MM.1S (cell line): ENCODE measurements at regions not wholly inside any gene's neighbourhood (a gene's known extent, or its start where the extent isn't known, plus 50 kb on each side); places are given as distances from the start of the nearest gene placed in this dataset.

Experiments
- CTCF ChIP-seq: fragments of 300-600 bp; sonication (generic); IDR thresholded peaks from 2 replicates; pipeline ENCODE4 v1.5.1; 2016; ENCODE audit warnings: antibody characterized with exemption, low read length, mixed read lengths
- EZH2phosphoT487 ChIP-seq: fragments of 300-600 bp; sonication (generic); IDR thresholded peaks from 2 replicates; pipeline ENCODE4 v1.6.1; 2018; ENCODE audit warnings: antibody characterized with exemption, low read length

GRCh38 chr1:5304702-5305101 lies 650.3 kb downstream of the AJAP1 start:
- no peak for TF ChIP-seq CTCF
- TF ChIP-seq EZH2phosphoT487 = no peak
